ENCODE measurements at regions not wholly inside any gene's neighbourhood (a gene's known extent, or its start where the extent isn't known, plus 50 kb on each side); places are given as distances from the start of the nearest gene placed in this dataset.

GRCh38 chr13:99878921-99879610 is 92.5 kb downstream of the ZIC5 start:
- Mint-ChIP-seq H3K9me3 (no peaks in the 10 kb centered on the region), H3K27me3 (ENCODE audit: low read depth) (peaks cover 22% of the 10 kb centered on the region), H3K4me3 (no peak overlapping the region), H3K36me3 (ENCODE audit: low read depth) (no peaks in the 10 kb centered on the region), H3K4me1 (peaks cover 4% of the 10 kb centered on the region), H3K27ac (ENCODE audit: unreplicated experiment) (peak overlapping the region; percentile 0)
- TF ChIP-seq CTCF (conservative IDR thresholded peaks at IDR 0.05), result no peak
- no peak for DNase-seq (ENCODE audit: low read depth, low spot score)

- Mint-ChIP-seq H3K36me3 (ENCODE audit: low read depth) (no peaks in the 10 kb centered on the region), H3K27ac (ENCODE audit: unreplicated experiment) (no peak overlapping the region), H3K4me3 (no peak overlapping the region), H3K27me3 (ENCODE audit: low read depth) (peaks cover 31% of the 10 kb centered on the region), H3K4me1 (peaks cover 4% of the 10 kb centered on the region), H3K9me3 (no peaks in the 10 kb centered on the region)
- TF ChIP-seq CTCF (conservative IDR thresholded peaks at IDR 0.05), result no peak
- DNase-seq (ENCODE audit: low read depth, low spot score), result no peak
Observed at GRCh38 chr13:99876651-99877050, 94.9 kb downstream of the ZIC5 start.

GRCh38 chr13:99875391-99875790 is 96.2 kb downstream of the ZIC5 start:
- H3K36me3 Mint-ChIP-seq (ENCODE audit: low read depth), result no peaks in the 10 kb centered on the region
- TF ChIP-seq CTCF (conservative IDR thresholded peaks at IDR 0.05), result no peak
- peaks cover 4% of the 10 kb centered on the region for H3K4me1 Mint-ChIP-seq
- DNase-seq (ENCODE audit: low read depth, low spot score), result no peak
- peaks cover 41% of the 10 kb centered on the region for H3K27me3 Mint-ChIP-seq (ENCODE audit: low read depth)
- H3K27ac Mint-ChIP-seq (ENCODE audit: unreplicated experiment), result no peak overlapping the region
- no peak overlapping the region for H3K4me3 Mint-ChIP-seq
- H3K9me3 Mint-ChIP-seq, result no peaks in the 10 kb centered on the region

GRCh38 chr13:99873832-99874430 is 97.6 kb downstream of the ZIC5 start:
- H3K27me3 Mint-ChIP-seq (ENCODE audit: low read depth), result peaks cover 40% of the 10 kb centered on the region
- no peaks in the 10 kb centered on the region for H3K36me3 Mint-ChIP-seq (ENCODE audit: low read depth)
- no peak overlapping the region for H3K27ac Mint-ChIP-seq (ENCODE audit: unreplicated experiment)
- no peak for DNase-seq (ENCODE audit: low read depth, low spot score)
- TF ChIP-seq CTCF (conservative IDR thresholded peaks at IDR 0.05), result no peak
- H3K4me1 Mint-ChIP-seq, result peaks cover under 1% of the 10 kb centered on the region
- H3K4me3 Mint-ChIP-seq, result no peak overlapping the region
- H3K9me3 Mint-ChIP-seq, result no peaks in the 10 kb centered on the region

- Mint-ChIP-seq H3K4me3 (no peak overlapping the region), H3K27ac (ENCODE audit: unreplicated experiment) (no peak overlapping the region), H3K9me3 (no peaks in the 10 kb centered on the region), H3K36me3 (ENCODE audit: low read depth) (no peaks in the 10 kb centered on the region), H3K27me3 (ENCODE audit: low read depth) (peaks cover 44% of the 10 kb centered on the region), H3K4me1 (no peaks in the 10 kb centered on the region)
- DNase-seq (ENCODE audit: low read depth, low spot score), result no peak
- no peak for TF ChIP-seq CTCF (conservative IDR thresholded peaks at IDR 0.05)
Observed at GRCh38 chr13:99873141-99873540, 98.4 kb downstream of the ZIC5 start.
